Fibroblast of skin of right quadriceps (primary cell): ENCODE measurements at regions not wholly inside any gene's neighbourhood (a gene's known extent, or its start where the extent isn't known, plus 50 kb on each side); places are given as distances from the start of the nearest gene placed in this dataset.
"Not testable (repeated sequence)": the region's sequence is repeated elsewhere in the genome, so short reads cannot be mapped to it uniquely, and the experiment has no call there.

Source experiments
- DNase-seq: peaks from one replicate; pipeline ENCODE4 v3.0.0-alpha.2; 2013

GRCh38 chr11:88061111-88061510 is 114.1 kb downstream of the RAB38 start:
- DNase-seq, result no peak

GRCh38 chr11:88059326-88059725 is 115.9 kb downstream of the RAB38 start:
- peak; percentile 28 for DNase-seq

GRCh38 chr11:88051396-88051795 is 123.8 kb downstream of the RAB38 start:
- peak; percentile 24 for DNase-seq

GRCh38 chr11:88050247-88050646 is 125.0 kb downstream of the RAB38 start:
- DNase-seq, result no peak

- not testable (repeated sequence) for DNase-seq
Observed at GRCh38 chr11:88045288-88045687, 130.0 kb downstream of the RAB38 start.

GRCh38 chr11:88044658-88045057 is 130.6 kb downstream of the RAB38 start:
- not testable (repeated sequence) for DNase-seq

GRCh38 chr11:88043149-88043548 is 132.1 kb downstream of the RAB38 start:
- DNase-seq, result no peak

GRCh38 chr11:88042647-88043046 is 132.6 kb downstream of the RAB38 start:
- DNase-seq, result no peak

- no peak for DNase-seq
Observed at GRCh38 chr11:88042238-88042637, 133.0 kb downstream of the RAB38 start.

- DNase-seq, result no peak
Observed at GRCh38 chr11:88041679-88042078, 133.6 kb downstream of the RAB38 start.

- no peak for DNase-seq
Observed at GRCh38 chr11:88040148-88040496, 135.1 kb downstream of the RAB38 start.

- DNase-seq, result no peak
Observed at GRCh38 chr11:88039476-88040147, 135.6 kb downstream of the RAB38 start.

GRCh38 chr11:88038063-88038462 is 137.2 kb downstream of the RAB38 start:
- no peak for DNase-seq

GRCh38 chr11:88036701-88037100 is 138.5 kb downstream of the RAB38 start:
- no peak for DNase-seq

- DNase-seq, result peak; percentile 38
Observed at GRCh38 chr11:88035271-88035670, 140.0 kb downstream of the RAB38 start.

- DNase-seq, result no peak
Observed at GRCh38 chr11:88017666-88018065, 157.6 kb downstream of the RAB38 start.

GRCh38 chr11:88016392-88017170 is 158.7 kb downstream of the RAB38 start:
- peak; percentile 75 for DNase-seq

- no peak for DNase-seq
Observed at GRCh38 chr11:88015170-88015569, 160.1 kb downstream of the RAB38 start.

- no peak for DNase-seq
Observed at GRCh38 chr11:88013508-88014065, 161.7 kb downstream of the RAB38 start.

GRCh38 chr11:88012456-88012855 is 162.8 kb downstream of the RAB38 start:
- no peak for DNase-seq

- DNase-seq, result no peak
Observed at GRCh38 chr11:87976009-87976408, 199.2 kb downstream of the RAB38 start.

GRCh38 chr11:87974797-87975196 is 200.4 kb downstream of the RAB38 start:
- DNase-seq, result no peak

- DNase-seq, result no peak
Observed at GRCh38 chr11:87972133-87972532, 203.1 kb downstream of the RAB38 start.

- no peak for DNase-seq
Observed at GRCh38 chr11:87971354-87971753, 203.9 kb downstream of the RAB38 start.
